ENCODE measurements at regions not wholly inside any gene's neighbourhood (a gene's known extent, or its start where the extent isn't known, plus 50 kb on each side); places are given as distances from the start of the nearest gene placed in this dataset.

DNA sequence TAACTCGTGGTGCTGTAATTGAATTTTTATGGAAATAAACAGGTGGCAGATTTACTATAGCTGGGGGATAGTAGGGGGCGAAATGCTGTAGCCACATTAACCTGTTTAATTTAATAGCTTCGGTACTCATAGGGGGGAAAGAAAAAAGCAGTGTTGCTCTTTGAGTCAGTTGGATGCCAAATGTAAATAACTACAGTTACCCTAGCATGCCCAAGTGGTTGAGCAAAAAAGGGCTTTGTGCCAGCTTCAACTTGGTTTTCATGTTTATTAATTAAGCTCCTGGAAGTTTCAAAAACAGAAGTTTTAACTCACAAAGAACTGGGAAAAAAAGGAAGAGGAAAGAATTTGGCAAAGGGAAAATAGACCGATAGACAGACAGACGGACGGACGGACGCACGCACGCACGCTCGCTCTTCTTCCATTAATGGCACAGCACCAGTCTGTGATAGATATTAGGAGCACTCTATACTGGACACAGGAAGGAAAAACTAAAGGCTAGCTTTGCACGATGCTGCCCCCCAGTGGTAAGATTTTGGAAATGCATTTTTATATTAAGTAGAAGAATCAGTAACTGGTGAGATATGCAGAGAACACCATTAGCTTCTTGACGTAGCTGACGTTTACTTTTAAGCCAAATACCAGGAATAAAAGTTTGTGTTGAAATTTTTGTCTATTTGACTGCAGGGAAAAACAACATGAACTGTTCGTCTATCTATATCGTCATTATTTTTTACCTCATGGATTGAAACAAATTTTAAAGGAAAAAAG lies 151.8 kb downstream of the SLC7A11 start:
- no peaks in the 10 kb centered on the region for H3K36me3 Mint-ChIP-seq

DNA sequence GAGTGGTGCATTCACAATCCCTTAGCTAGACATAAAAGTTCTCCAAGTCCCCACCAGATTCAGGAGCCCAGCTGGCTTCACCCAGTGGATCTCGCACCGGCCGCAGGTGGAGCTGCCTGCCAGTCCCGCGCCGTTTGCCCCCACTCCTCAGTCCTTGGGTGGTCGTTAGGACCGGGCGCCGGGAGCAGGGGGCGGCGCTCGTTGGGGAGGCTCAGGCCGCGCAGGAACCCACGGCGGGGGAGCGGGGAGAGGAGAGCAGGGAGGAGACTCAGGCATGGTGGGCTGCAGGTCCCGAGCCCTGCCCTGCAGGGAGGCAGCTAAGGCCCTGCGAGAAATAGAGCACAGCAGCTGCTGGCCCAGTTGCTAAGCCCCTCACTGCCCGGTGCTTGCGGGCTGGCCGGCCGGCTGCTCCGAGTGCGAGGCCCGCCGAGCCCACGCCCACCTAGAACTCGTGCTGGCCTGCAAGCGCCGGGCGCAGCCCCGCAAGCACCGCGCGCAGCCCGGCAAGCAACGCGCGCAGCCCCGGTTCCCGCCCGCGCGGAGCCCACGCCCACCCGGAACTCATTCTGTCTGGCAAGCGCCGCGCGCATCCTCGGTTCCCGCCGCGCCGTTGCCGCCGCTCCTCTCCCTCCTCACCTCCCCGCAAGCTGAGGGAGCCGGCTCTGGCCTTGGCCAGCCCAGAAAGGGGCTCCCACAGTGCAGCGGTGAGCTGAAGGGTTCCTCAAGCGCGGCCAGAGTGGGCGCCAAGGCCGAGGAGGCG lies 153.5 kb downstream of the SLC7A11 start:
- Mint-ChIP-seq H3K4me3 (no peak overlapping the region), H3K27ac (no peak overlapping the region), H3K36me3 (no peaks in the 10 kb centered on the region), H3K27me3 (peaks cover 7% of the 10 kb centered on the region), H3K4me1 (peaks cover 4% of the 10 kb centered on the region), H3K9me3 (no peaks in the 10 kb centered on the region)
- peak; percentile 56 for ATAC-seq

More for the DNA sequence above, 151.8 kb downstream of the SLC7A11 start:
- Mint-ChIP-seq H3K4me3 (no peak overlapping the region), H3K9me3 (no peaks in the 10 kb centered on the region), H3K27ac (no peak overlapping the region), H3K27me3 (peaks cover 7% of the 10 kb centered on the region), H3K4me1 (peaks cover 4% of the 10 kb centered on the region)
- peak; percentile 54 for ATAC-seq

DNA sequence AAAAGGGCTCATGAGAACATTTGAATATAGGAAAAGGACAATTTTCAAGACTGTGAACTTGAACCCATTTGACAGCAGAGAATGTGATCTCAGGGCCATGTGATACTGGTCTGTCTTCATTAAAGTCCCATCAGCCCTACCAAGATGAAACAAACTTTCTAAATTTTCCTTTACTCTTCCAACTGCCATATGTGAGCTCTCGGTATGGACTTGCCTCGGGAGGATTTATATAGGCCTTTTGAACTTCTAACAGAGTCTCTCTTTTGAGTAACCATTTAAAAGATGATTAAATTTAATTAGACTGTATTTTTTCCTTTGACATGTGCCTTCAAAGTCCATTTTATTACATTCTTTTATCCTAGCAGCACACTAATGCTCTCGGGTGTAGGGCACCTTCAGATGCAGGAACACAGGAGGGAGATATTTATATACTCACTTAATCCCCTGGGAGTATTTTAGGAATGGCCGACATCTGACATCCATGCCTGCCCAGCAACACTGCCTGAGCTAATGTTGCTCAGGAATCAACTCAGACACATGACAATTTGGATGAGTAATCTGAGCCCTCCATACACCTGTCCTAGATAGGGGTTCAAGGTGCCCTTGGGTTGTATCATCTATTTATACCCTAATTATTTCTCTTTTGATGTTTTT lies 155.0 kb downstream of the SLC7A11 start:
- no peak overlapping the region for H3K4me3 Mint-ChIP-seq
- no peak for ATAC-seq
- no peaks in the 10 kb centered on the region for H3K27me3 Mint-ChIP-seq
- peaks cover 4% of the 10 kb centered on the region for H3K4me1 Mint-ChIP-seq
- H3K36me3 Mint-ChIP-seq, result no peaks in the 10 kb centered on the region
- H3K9me3 Mint-ChIP-seq, result no peaks in the 10 kb centered on the region
- no peak overlapping the region for H3K27ac Mint-ChIP-seq

- no peaks in the 10 kb centered on the region for H3K36me3 Mint-ChIP-seq
- no peak for ATAC-seq
- H3K4me1 Mint-ChIP-seq, result peaks cover 4% of the 10 kb centered on the region
- H3K27me3 Mint-ChIP-seq, result no peaks in the 10 kb centered on the region
- H3K27ac Mint-ChIP-seq, result no peak overlapping the region
- H3K4me3 Mint-ChIP-seq, result no peak overlapping the region
- no peaks in the 10 kb centered on the region for H3K9me3 Mint-ChIP-seq
Observed at GRCh38 chr4:138086611-138087041, 155.5 kb downstream of the SLC7A11 start.

DNA sequence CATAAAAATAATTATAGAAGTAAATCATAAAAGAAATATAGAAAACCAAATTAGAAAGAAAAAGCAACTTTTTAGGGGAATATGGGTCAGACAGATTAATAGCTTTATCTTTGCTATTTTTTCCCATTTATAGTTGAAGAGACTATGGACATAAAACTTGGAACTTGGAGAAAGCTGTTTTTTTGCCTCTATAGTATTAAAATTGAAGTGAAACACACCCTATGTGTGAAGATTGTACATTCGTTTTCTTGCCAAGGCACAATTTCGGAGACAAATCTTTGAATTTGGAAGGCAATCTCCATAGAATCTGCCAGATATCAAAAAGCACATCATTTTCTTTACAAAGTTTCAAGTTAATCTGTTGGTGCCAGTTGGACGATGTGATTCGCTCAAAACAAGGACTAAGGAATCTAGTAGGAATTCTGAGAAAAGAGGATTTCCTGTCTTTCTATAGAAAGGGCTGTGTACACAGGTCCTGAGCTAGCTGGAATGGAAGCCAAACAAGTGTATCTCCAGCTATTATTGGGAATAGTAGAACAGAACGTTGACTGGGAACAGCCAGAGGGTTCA lies 156.3 kb downstream of the SLC7A11 start:
- Mint-ChIP-seq H3K4me3 (no peak overlapping the region), H3K4me1 (peaks cover 4% of the 10 kb centered on the region), H3K36me3 (no peaks in the 10 kb centered on the region), H3K27me3 (no peaks in the 10 kb centered on the region), H3K27ac (no peak overlapping the region), H3K9me3 (no peaks in the 10 kb centered on the region)
- ATAC-seq, result no peak

GRCh38 chr4:138078751-138079520 lies 163.2 kb downstream of the SLC7A11 start:
- Mint-ChIP-seq H3K4me1 (no peaks in the 10 kb centered on the region), H3K9me3 (no peaks in the 10 kb centered on the region), H3K27ac (no peak overlapping the region), H3K27me3 (no peaks in the 10 kb centered on the region), H3K36me3 (no peaks in the 10 kb centered on the region), H3K4me3 (no peak overlapping the region)
- no peak for ATAC-seq

DNA sequence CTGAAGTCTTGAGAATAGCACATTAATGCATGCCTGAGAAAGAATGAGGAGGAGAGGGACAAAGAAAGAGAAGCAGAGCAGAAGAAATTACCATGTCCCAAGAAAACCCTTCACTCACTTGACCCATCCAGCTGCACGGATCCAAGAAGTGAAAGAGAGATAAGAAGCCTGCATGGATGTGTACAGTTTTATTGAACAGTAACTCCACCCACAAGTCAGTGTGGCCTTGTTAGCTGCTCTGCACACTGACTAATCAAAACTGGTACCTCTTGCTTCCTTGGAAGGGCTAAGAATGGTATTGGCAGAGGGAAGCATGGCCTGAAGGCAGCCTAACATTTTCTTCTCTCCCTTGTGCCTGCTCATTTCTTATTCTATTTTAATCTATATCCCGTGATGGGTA lies 163.9 kb downstream of the SLC7A11 start:
- Mint-ChIP-seq H3K4me3 (no peak overlapping the region), H3K27me3 (no peaks in the 10 kb centered on the region), H3K27ac (no peak overlapping the region), H3K9me3 (no peaks in the 10 kb centered on the region), H3K36me3 (no peaks in the 10 kb centered on the region), H3K4me1 (no peaks in the 10 kb centered on the region)
- ATAC-seq, result no peak

GRCh38 chr4:138076561-138076960 lies 165.6 kb downstream of the SLC7A11 start:
- Mint-ChIP-seq H3K4me1 (no peaks in the 10 kb centered on the region), H3K9me3 (no peaks in the 10 kb centered on the region), H3K27me3 (no peaks in the 10 kb centered on the region), H3K36me3 (no peaks in the 10 kb centered on the region), H3K27ac (no peak overlapping the region), H3K4me3 (no peak overlapping the region)
- no peak for ATAC-seq

GRCh38 chr4:138070816-138071215 lies 171.3 kb downstream of the SLC7A11 start:
- H3K9me3 Mint-ChIP-seq, result peaks cover 6% of the 10 kb centered on the region

GRCh38 chr4:138063581-138063980 lies 178.6 kb downstream of the SLC7A11 start:
- H3K9me3 Mint-ChIP-seq, result peaks cover 9% of the 10 kb centered on the region
- H3K36me3 Mint-ChIP-seq, result no peaks in the 10 kb centered on the region
- no peak overlapping the region for H3K4me3 Mint-ChIP-seq
- no peak for ATAC-seq
- no peak overlapping the region for H3K27ac Mint-ChIP-seq
- H3K4me1 Mint-ChIP-seq, result no peaks in the 10 kb centered on the region
- no peaks in the 10 kb centered on the region for H3K27me3 Mint-ChIP-seq

More at GRCh38 chr4:138070816-138071215, 171.3 kb downstream of the SLC7A11 start:
- no peak for ATAC-seq
- Mint-ChIP-seq H3K4me1 (no peaks in the 10 kb centered on the region), H3K4me3 (no peak overlapping the region), H3K27me3 (no peaks in the 10 kb centered on the region), H3K27ac (no peak overlapping the region), H3K36me3 (no peaks in the 10 kb centered on the region)

GRCh38 chr4:138062929-138063328 lies 179.2 kb downstream of the SLC7A11 start:
- Mint-ChIP-seq H3K27me3 (no peaks in the 10 kb centered on the region), H3K36me3 (no peaks in the 10 kb centered on the region), H3K27ac (no peak overlapping the region), H3K4me3 (no peak overlapping the region), H3K9me3 (peaks cover 9% of the 10 kb centered on the region), H3K4me1 (no peaks in the 10 kb centered on the region)
- ATAC-seq, result no peak

- Mint-ChIP-seq H3K27me3 (no peaks in the 10 kb centered on the region), H3K27ac (no peak overlapping the region), H3K9me3 (no peaks in the 10 kb centered on the region), H3K4me3 (no peak overlapping the region), H3K36me3 (no peaks in the 10 kb centered on the region), H3K4me1 (no peaks in the 10 kb centered on the region)
- no peak for ATAC-seq
Observed at GRCh38 chr4:138056541-138056940, 185.6 kb downstream of the SLC7A11 start.

DNA sequence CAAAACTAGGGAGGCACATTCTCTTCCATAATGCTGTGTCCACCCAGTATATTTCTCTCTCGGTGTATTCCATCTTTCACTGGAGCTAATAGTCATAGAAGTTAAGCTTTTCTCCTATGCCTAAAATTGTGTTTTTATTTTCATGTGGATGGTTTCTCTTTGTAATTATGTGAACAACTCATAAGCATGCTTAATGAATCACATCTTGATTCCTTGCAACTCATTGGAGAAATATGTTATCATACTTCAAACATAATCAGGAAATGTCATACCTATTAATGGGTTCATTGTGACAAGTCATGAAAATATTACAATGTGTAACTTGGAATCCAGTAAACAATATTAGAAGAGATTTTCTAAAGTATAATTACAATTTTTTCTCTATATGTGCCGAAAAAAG lies 186.3 kb downstream of the SLC7A11 start:
- no peaks in the 10 kb centered on the region for H3K4me1 Mint-ChIP-seq
- no peaks in the 10 kb centered on the region for H3K36me3 Mint-ChIP-seq
- H3K27me3 Mint-ChIP-seq, result no peaks in the 10 kb centered on the region
- no peak for ATAC-seq
- no peaks in the 10 kb centered on the region for H3K9me3 Mint-ChIP-seq
- no peak overlapping the region for H3K27ac Mint-ChIP-seq
- no peak overlapping the region for H3K4me3 Mint-ChIP-seq

DNA sequence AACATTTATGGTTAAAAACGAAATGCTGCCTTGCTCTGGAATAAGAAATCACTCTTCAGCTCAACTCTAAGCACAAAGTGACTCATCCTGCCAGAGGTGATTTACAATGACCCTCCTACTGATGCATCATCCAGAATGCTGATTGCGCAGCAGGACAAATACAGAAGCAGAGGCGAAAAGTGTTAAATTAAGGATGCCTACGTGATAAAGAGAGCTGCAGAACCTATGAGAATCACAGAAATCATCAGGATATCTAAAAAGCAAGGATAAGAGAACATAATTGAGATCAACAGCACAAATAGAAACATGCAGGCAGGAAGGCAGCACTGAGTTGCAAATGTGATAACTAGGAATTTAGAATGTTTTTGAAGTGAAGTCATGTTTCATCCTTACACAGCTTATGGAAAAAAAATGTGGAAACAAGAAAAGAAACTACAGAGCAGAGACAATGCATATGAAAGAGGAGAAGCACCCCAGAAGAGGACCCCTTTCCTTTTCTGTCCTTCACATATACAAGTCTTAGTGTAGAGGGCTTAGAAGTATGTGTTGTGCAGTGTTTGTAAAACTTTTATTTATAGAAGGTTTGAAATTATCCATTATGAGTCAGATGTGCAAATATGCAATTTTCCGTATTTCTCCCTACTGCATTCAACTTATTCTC lies 188.4 kb downstream of the SLC7A11 start:
- H3K4me3 Mint-ChIP-seq, result no peak overlapping the region
- no peaks in the 10 kb centered on the region for H3K9me3 Mint-ChIP-seq
- no peaks in the 10 kb centered on the region for H3K36me3 Mint-ChIP-seq
- H3K27me3 Mint-ChIP-seq, result no peaks in the 10 kb centered on the region
- no peak overlapping the region for H3K27ac Mint-ChIP-seq
- no peak for ATAC-seq
- H3K4me1 Mint-ChIP-seq, result peaks cover 6% of the 10 kb centered on the region
